H1 (cell line): ENCODE measurements at regions not wholly inside any gene's neighbourhood (a gene's known extent, or its start where the extent isn't known, plus 50 kb on each side); places are given as distances from the start of the nearest gene placed in this dataset.

Experiments used
- CTCF ChIA-PET: fragments of 300-600 bp; sonication (Branson Sonifier 250); formaldehyde crosslinking; loops from one replicate; lab custom pipeline; 2021; ENCODE audit not compliant: partially characterized antibody; lab: Charles Lee
- POLR2A ChIA-PET: fragments of 300-600 bp; sonication (Branson Sonifier 250); formaldehyde crosslinking; loops from one replicate; lab custom pipeline; 2021; ENCODE audit warnings: inconsistent platforms; ENCODE audit not compliant: partially characterized antibody; lab: Charles Lee
- DNase-seq, 2 experiments: peaks; one replicate each; pipeline versions ENCODE4 v3.0.0 to v3.0.0-alpha.2; 2010 to 2022; ENCODE audit warnings: low spot score in 2 of 2, low read depth in 1 of 2, mixed read lengths in 1 of 2
- FAIRE-seq: peaks from 2 replicates; lab custom pipeline; 2011; peaks lifted over from hg19 to GRCh38; lab: Jason Lieb, UNC
- H2AFZ ChIP-seq: 2 replicates; pipeline ENCODE4 v1.8.1; 2012; ENCODE audit warnings: low read length, inconsistent platforms
- H2AK5ac ChIP-seq: 2 replicates; pipeline ENCODE4 v1.6.1; 2013; ENCODE audit warnings: low read depth, low read length
- H2BK120ac ChIP-seq: replicated peaks from 2 replicates; pipeline ENCODE3; 2013; ENCODE audit warnings: low read depth, low read length, inconsistent platforms
- H2BK12ac ChIP-seq: 2 replicates; pipeline ENCODE4 v1.6.1; 2013; ENCODE audit warnings: low read depth, low read length
- H2BK15ac ChIP-seq: 2 replicates; pipeline ENCODE4 v1.6.1; 2013; ENCODE audit warnings: low read length
- H2BK20ac ChIP-seq: 2 replicates; pipeline ENCODE4 v1.6.1; 2013; ENCODE audit warnings: low read length
- H2BK5ac ChIP-seq: 2 replicates; pipeline ENCODE4 v1.6.1; 2013; ENCODE audit warnings: low read depth, low read length
- H3K14ac ChIP-seq: 2 replicates; pipeline ENCODE4 v1.6.1; 2013; ENCODE audit warnings: inconsistent platforms; ENCODE audit not compliant: insufficient read length
- H3K18ac ChIP-seq: 2 replicates; pipeline ENCODE4 v1.6.1; 2013; ENCODE audit warnings: low read length; ENCODE audit errors: extremely low read depth
- H3K23ac ChIP-seq: 2 replicates; pipeline ENCODE4 v1.6.1; 2013; ENCODE audit warnings: inconsistent platforms; ENCODE audit not compliant: insufficient read length
- H3K23me2 ChIP-seq: 2 replicates; pipeline ENCODE4 v1.6.1; 2013; ENCODE audit warnings: low read depth, low read length
- H3K27ac ChIP-seq: 2 replicates; pipeline ENCODE4 v1.6.1; 2011; ENCODE audit warnings: low read depth, low read length, inconsistent platforms
- H3K27me3 ChIP-seq, 4 experiments: replicated peaks in 1 of 4; 1 replicate in 1 of 4; 2 replicates in 3 of 4; pipeline versions ENCODE4 v1.6.1 to v1.8.1; 2011 to 2013; ENCODE audit warnings: low read length in 3 of 4, mild to moderate bottlenecking in 3 of 4, inconsistent platforms in 2 of 4, mixed read lengths in 2 of 4, moderate library complexity in 1 of 4; ENCODE audit not compliant: control insufficient read depth in 3 of 4, insufficient read depth in 3 of 4; ENCODE audit errors: extremely low read depth in 1 of 4
- H3K36me3 ChIP-seq, 4 experiments: 2 replicates each; pipeline versions ENCODE4 v1.6.1 to v1.8.1; 2011 to 2013; ENCODE audit warnings: mild to moderate bottlenecking in 4 of 4, low read length in 3 of 4, moderate library complexity in 2 of 4, control low read depth in 1 of 4, inconsistent platforms in 1 of 4; ENCODE audit not compliant: insufficient read depth in 4 of 4, control insufficient read depth in 2 of 4
- H3K4ac ChIP-seq: replicated peaks from 2 replicates; pipeline ENCODE3; 2013; ENCODE audit warnings: low read length, low read depth, mixed read lengths, inconsistent platforms; ENCODE audit not compliant: insufficient read length
- H3K4me1 ChIP-seq, 4 experiments: replicated peaks in 1 of 4; 1 replicate in 1 of 4; 2 replicates in 3 of 4; pipeline versions ENCODE4 v1.6.1 to v1.8.1; 2011 to 2013; ENCODE audit warnings: low read length in 3 of 4, inconsistent platforms in 2 of 4, mixed read lengths in 1 of 4; ENCODE audit not compliant: insufficient read depth in 4 of 4, control insufficient read depth in 3 of 4
- H3K4me2 ChIP-seq, 2 experiments: 2 replicates each; pipeline versions ENCODE4 v1.6.1 to v1.8.1; 2011 to 2013; ENCODE audit warnings: low read depth in 2 of 2, low read length in 2 of 2, control low read depth in 1 of 2, inconsistent platforms in 1 of 2, mild to moderate bottlenecking in 1 of 2; ENCODE audit not compliant: insufficient read depth in 1 of 2
- H3K4me3 ChIP-seq, 4 experiments: fragments of 200-600, 300-600 bp in 1 of 4; sonication (generic), shearing (Covaris generic), sonication (Bioruptor Twin) in 1 of 4; 2 replicates each; pipeline versions ENCODE4 v1.5.1 to v1.8.1; 2011 to 2016; ENCODE audit warnings: low read length in 4 of 4, low read depth in 3 of 4, control low read depth in 2 of 4, inconsistent platforms in 2 of 4, mild to moderate bottlenecking in 2 of 4, mixed read lengths in 1 of 4, moderate library complexity in 1 of 4; ENCODE audit not compliant: insufficient read depth in 2 of 4; ENCODE audit errors: extremely low read depth in 1 of 4
- H3K56ac ChIP-seq: replicated peaks from 2 replicates; pipeline ENCODE3; 2013; ENCODE audit warnings: low read depth, mild to moderate bottlenecking, mixed read lengths, low read length, inconsistent platforms; ENCODE audit not compliant: insufficient read length
- H3K79me1 ChIP-seq: 2 replicates; pipeline ENCODE4 v1.6.1; 2013; ENCODE audit warnings: low read depth, low read length, control low read depth
- H3K79me2 ChIP-seq, 2 experiments: 2 replicates each; pipeline versions ENCODE4 v1.6.1 to v1.8.1; 2012 to 2013; ENCODE audit warnings: low read length in 2 of 2, mild to moderate bottlenecking in 2 of 2, inconsistent platforms in 1 of 2; ENCODE audit not compliant: insufficient read depth in 2 of 2, control insufficient read depth in 1 of 2
- H3K9ac ChIP-seq, 4 experiments: replicated peaks in 1 of 4; 1 replicate in 1 of 4; 2 replicates in 3 of 4; pipeline versions ENCODE4 v1.6.1 to v1.8.1; 2011 to 2013; ENCODE audit warnings: low read depth in 3 of 4, low read length in 3 of 4, control low read depth in 2 of 4, mild to moderate bottlenecking in 2 of 4, moderate library complexity in 2 of 4, inconsistent platforms in 1 of 4; ENCODE audit errors: extremely low read depth in 1 of 4
- H3K9me3 ChIP-seq, 2 experiments: 2 replicates each; pipeline versions ENCODE4 v1.6.1 to v1.8.1; 2012 to 2013; ENCODE audit warnings: mild to moderate bottlenecking in 2 of 2, moderate library complexity in 2 of 2, control low read depth in 1 of 2, inconsistent platforms in 1 of 2, low read depth in 1 of 2, low read length in 1 of 2, mixed read lengths in 1 of 2; ENCODE audit not compliant: insufficient read depth in 2 of 2
- H4K20me1 ChIP-seq, 2 experiments: replicated peaks in 1 of 2; 2 replicates each; pipeline versions ENCODE3 to v1.8.1; 2011 to 2013; ENCODE audit warnings: inconsistent platforms in 2 of 2, low read length in 2 of 2, mild to moderate bottlenecking in 1 of 2; ENCODE audit not compliant: insufficient read depth in 2 of 2, control insufficient read depth in 1 of 2
- H4K5ac ChIP-seq: 2 replicates; pipeline ENCODE4 v1.6.1; 2013; ENCODE audit warnings: low read length, low read depth, mixed read lengths, inconsistent platforms; ENCODE audit not compliant: insufficient read length
- H4K8ac ChIP-seq: 2 replicates; pipeline ENCODE4 v1.8.0; 2013; ENCODE audit warnings: mild to moderate bottlenecking, moderate library complexity, low read length, inconsistent platforms; ENCODE audit not compliant: insufficient read depth; ENCODE audit errors: extremely low read depth
- H4K91ac ChIP-seq: replicated peaks from 2 replicates; pipeline ENCODE3; 2013; ENCODE audit warnings: low read length, mixed read lengths, inconsistent platforms; ENCODE audit not compliant: insufficient read length
- BACH1 ChIP-seq: IDR thresholded peaks from 2 replicates; pipeline ENCODE4 v1.6.1; 2012; ENCODE audit warnings: low read length, improper control_type of control experiment
- CBX5 ChIP-seq: fragments of 300-800, 300-1000 bp; sonication (generic); IDR thresholded peaks from 2 replicates; pipeline ENCODE4 v1.7.1; 2016; ENCODE audit warnings: antibody characterized with exemption, low read length, low read depth
- CREB1 ChIP-seq: IDR thresholded peaks from 2 replicates; pipeline ENCODE4 v1.6.1; 2012; ENCODE audit warnings: inconsistent platforms
- KDM1A ChIP-seq: fragments of 200-600, 300-600 bp; sonication (generic); IDR thresholded peaks from 2 replicates; pipeline ENCODE4 v1.7.1; 2016; ENCODE audit warnings: mild to moderate bottlenecking, low read length, borderline replicate concordance
- TBP ChIP-seq: IDR thresholded peaks from 2 replicates; pipeline ENCODE4 v1.6.1; 2011; ENCODE audit warnings: low read depth, low read length, improper control_type of control experiment

DNA sequence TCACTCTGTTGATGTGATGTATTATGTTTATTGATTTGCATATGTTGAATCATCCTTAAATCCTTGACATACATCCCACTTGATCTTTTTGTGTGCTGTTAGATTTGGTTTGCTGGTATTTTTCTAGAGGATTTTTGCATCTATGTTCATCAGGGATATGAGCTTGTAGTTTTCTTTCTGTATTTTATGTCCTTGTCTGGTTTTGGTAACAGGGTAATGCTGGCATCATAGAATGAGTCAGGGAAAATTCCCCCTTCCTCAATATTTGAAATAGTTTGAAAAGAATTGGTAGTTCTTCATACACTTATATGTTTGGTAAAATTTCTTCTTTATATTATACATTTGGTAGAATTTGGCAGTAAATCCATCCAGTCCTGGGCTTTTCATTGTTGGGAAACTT, 89.4 kb upstream of the SLC13A1 start:
- POLR2A ChIA-PET: no interaction called here
- CTCF ChIA-PET: interaction anchor here (0.5 kb wide), 1 partner anchor 318 kb away, joined by 4 read pairs; no protein-coding TSS in a partner anchor
- no peaks in the 10 kb centered on the region for H4K20me1 ChIP-seq
- H4K8ac ChIP-seq: no peak overlapping the region
- no peak for DNase-seq
- H3K9ac ChIP-seq: no peak overlapping the region
- no peak overlapping the region for H2AFZ ChIP-seq
- no peak overlapping the region for H2BK12ac ChIP-seq
- H3K27ac ChIP-seq: no peak overlapping the region
- H3K79me1 ChIP-seq: no peaks in the 10 kb centered on the region
- no peaks in the 10 kb centered on the region for H3K79me2 ChIP-seq
- H3K36me3 ChIP-seq: no peaks in the 10 kb centered on the region
- H2BK120ac ChIP-seq: no peak overlapping the region
- no peaks in the 10 kb centered on the region for H3K27me3 ChIP-seq
- H3K4me2 ChIP-seq: no peak overlapping the region
- no peaks in the 10 kb centered on the region for H3K23me2 ChIP-seq
- H3K56ac ChIP-seq: no peak overlapping the region
- H2AK5ac ChIP-seq: no peak overlapping the region
- no peak overlapping the region for H3K23ac ChIP-seq
- no peak overlapping the region for H2BK20ac ChIP-seq
- H2BK5ac ChIP-seq: no peak overlapping the region
- TF ChIP-seq CREB1 (no peak), KDM1A (no peak), CBX5 (no peak), TBP (no peak), BACH1 (no peak)
- FAIRE-seq: no peak
- H3K4ac ChIP-seq: no peak overlapping the region
- H3K4me1 ChIP-seq: no peaks in the 10 kb centered on the region
- no peak overlapping the region for H2BK15ac ChIP-seq
- no peak overlapping the region for H3K4me3 ChIP-seq
- H3K9me3 ChIP-seq: no peaks in the 10 kb centered on the region
- no peak overlapping the region for H3K18ac ChIP-seq
- no peak overlapping the region for H4K91ac ChIP-seq
- no peak overlapping the region for H4K5ac ChIP-seq
- no peak overlapping the region for H3K14ac ChIP-seq
